K562 (cell line): ENCODE measurements at regions not wholly inside any gene's neighbourhood (a gene's known extent, or its start where the extent isn't known, plus 50 kb on each side); places are given as distances from the start of the nearest gene placed in this dataset.

Experiments
- CTCF ChIP-seq, 3 experiments: IDR thresholded peaks in 2 of 3; conservative IDR thresholded peaks in 1 of 3; 2 replicates each; pipeline ENCODE4 v1.5.1; 2011 to 2012; ENCODE audit warnings: low read length in 3 of 3, mild to moderate bottlenecking in 3 of 3, control low read depth in 2 of 3, improper control_type of control experiment in 1 of 3, inconsistent platforms in 1 of 3, low read depth in 1 of 3, mixed read lengths in 1 of 3, moderate library complexity in 1 of 3; ENCODE audit not compliant: insufficient read depth in 2 of 3
- MTF1 ChIP-seq: fragments of 250-450 bp; sonication (Bioruptor Pico); IDR thresholded peaks from 2 replicates; pipeline ENCODE4 v1.9.0; 2021; ENCODE audit warnings: moderate library complexity, mild to moderate bottlenecking, inconsistent platforms, borderline replicate concordance
- NFIC ChIP-seq: fragments of 450-650 bp; IDR thresholded peaks from 2 replicates; pipeline ENCODE4 v1.6.1; 2017; ENCODE audit warnings: mild to moderate bottlenecking, inconsistent platforms
- NR3C1 ChIP-seq: sonication (generic); formaldehyde crosslinking; IDR thresholded peaks from 2 replicates; pipeline ENCODE4 v1.8.1; 2022; ENCODE audit warnings: missing genetic modification reagents
- SMAD2 ChIP-seq: fragments of 150-350 bp; IDR thresholded peaks from 2 replicates; pipeline ENCODE4 v1.6.1; 2014; ENCODE audit warnings: low read depth, mild to moderate bottlenecking, low read length
- ZNF324 ChIP-seq: fragments of 250-450 bp; sonication (Bioruptor Pico); IDR thresholded peaks from 2 replicates; pipeline ENCODE4 v1.4.0; 2020; ENCODE audit warnings: mild to moderate bottlenecking
- ZNF740 ChIP-seq, 3 experiments: fragments of 200-800 bp in 1 of 3; sonication (Bioruptor generic) in 1 of 3; sonication (generic) in 1 of 3; formaldehyde crosslinking in 1 of 3; IDR thresholded peaks; 2 replicates each; pipeline versions ENCODE4 v1.6.1 to v1.8.0; 2016 to 2022; ENCODE audit warnings: mild to moderate bottlenecking in 2 of 3, missing compliant biosample characterization in 2 of 3, missing genetic modification characterization in 2 of 3, missing genetic modification reagents in 1 of 3

GRCh38 chr17:52233632-52234031 is 75.1 kb upstream of the CA10 start:
- TF ChIP-seq CTCF (IDR thresholded peaks at IDR 0.05 in 2 of 3, conservative IDR thresholded peaks at IDR 0.05 in 1 of 3; ENCODE audit: insufficient read depth in 2 of 3, low read depth in 1 of 3, low read length in 3 of 3) (no peak), ZNF740 (CRISPR knock-in tag; IDR thresholded peaks at IDR 0.05) (no peak), ZNF740 (tag; IDR thresholded peaks at IDR 0.05) (no peak), NFIC (no peak), ZNF324 (CRISPR knock-in tag) (no peak), SMAD2 (no peak), MTF1 (CRISPR knock-in tag) (no peak), NR3C1 (CRISPR knock-in tag) (no peak)
